Amygdala (tissue), 56 donors: ENCODE measurements at regions not wholly inside any gene's neighbourhood (a gene's known extent, or its start where the extent isn't known, plus 50 kb on each side); places are given as distances from the start of the nearest gene placed in this dataset.
A peak's percentile ranks its signal among the peaks of the same experiment; 100 is the strongest.
"Not testable (repeated sequence)": the region's sequence is repeated elsewhere in the genome, so short reads cannot be mapped to it uniquely, and the experiment has no call there.

Experiments used
- DNase-seq, 56 donors: peaks; one replicate each; lab custom pipeline; 2025; lab: John Stamatoyannopoulos, UW

- peak in 1 of 56 donors; percentile 14 for DNase-seq
Measured at GRCh38 chr7:19964246-19964645, 190.8 kb upstream of the TMEM196 start.

- DNase-seq = no peak
Measured at GRCh38 chr7:19963695-19964094, 190.3 kb upstream of the TMEM196 start.

- no peak for DNase-seq
Measured at GRCh38 chr7:19958309-19958896, 185.0 kb upstream of the TMEM196 start.

- no peak for DNase-seq
Measured at GRCh38 chr7:19957664-19958063, 184.2 kb upstream of the TMEM196 start.

- not testable (repeated sequence) for DNase-seq
Measured at GRCh38 chr7:19954166-19954565, 180.7 kb upstream of the TMEM196 start.

- DNase-seq = not testable (repeated sequence)
Measured at GRCh38 chr7:19953411-19953810, 180.0 kb upstream of the TMEM196 start.

- no peak for DNase-seq
Measured at GRCh38 chr7:19948160-19948559, 174.7 kb upstream of the TMEM196 start.

GRCh38 chr7:19944363-19945120 is 171.1 kb upstream of the TMEM196 start:
- DNase-seq = no peak

- no peak for DNase-seq
Measured at GRCh38 chr7:19939746-19940145, 166.3 kb upstream of the TMEM196 start.

GRCh38 chr7:19932549-19933249 is 159.3 kb upstream of the TMEM196 start:
- DNase-seq = no peak

GRCh38 chr7:19930851-19931250 is 157.4 kb upstream of the TMEM196 start:
- no peak for DNase-seq

- DNase-seq = no peak
Measured at GRCh38 chr7:19930051-19930450, 156.6 kb upstream of the TMEM196 start.

- peak in 1 of 56 donors; percentile 3 for DNase-seq
Measured at GRCh38 chr7:19928247-19928646, 154.8 kb upstream of the TMEM196 start.

GRCh38 chr7:19920705-19921104 is 147.3 kb upstream of the TMEM196 start:
- no peak for DNase-seq

- DNase-seq = no peak
Measured at GRCh38 chr7:19920166-19920565, 146.7 kb upstream of the TMEM196 start.

- no peak for DNase-seq
Measured at GRCh38 chr7:19919261-19920095, 146.1 kb upstream of the TMEM196 start.

GRCh38 chr7:19916046-19916445 is 142.6 kb upstream of the TMEM196 start:
- DNase-seq = no peak

- DNase-seq = no peak
Measured at GRCh38 chr7:19915596-19915995, 142.2 kb upstream of the TMEM196 start.

- no peak for DNase-seq
Measured at GRCh38 chr7:19914866-19915265, 141.4 kb upstream of the TMEM196 start.

GRCh38 chr7:19900118-19900517 is 126.7 kb upstream of the TMEM196 start:
- no peak for DNase-seq

GRCh38 chr7:19899529-19899928 is 126.1 kb upstream of the TMEM196 start:
- DNase-seq = no peak
